Keratinocyte (primary cell): ENCODE measurements at regions not wholly inside any gene's neighbourhood (a gene's known extent, or its start where the extent isn't known, plus 50 kb on each side); places are given as distances from the start of the nearest gene placed in this dataset.

Experiments
- EZH2 ChIP-seq: IDR thresholded peaks from one replicate; pipeline ENCODE4 v1.6.1; 2012; ENCODE audit warnings: inconsistent platforms, mild to moderate bottlenecking, low read length, moderate library complexity
- TF ChIP-seq, protein P1 (sequence below), 3 experiments: IDR thresholded peaks in 1 of 3; conservative IDR thresholded peaks in 1 of 3; optimal IDR thresholded peaks in 1 of 3; 2 replicates in 2 of 3; 3 replicates in 1 of 3; pipeline versions ENCODE3 to v1.5.1; 2011; ENCODE audit warnings: low read length in 3 of 3, mild to moderate bottlenecking in 3 of 3, moderate library complexity in 2 of 3, control low read depth in 1 of 3, inconsistent platforms in 1 of 3; ENCODE audit not compliant: insufficient read depth in 2 of 3; ENCODE audit errors: extremely low read depth in 1 of 3

DNA sequence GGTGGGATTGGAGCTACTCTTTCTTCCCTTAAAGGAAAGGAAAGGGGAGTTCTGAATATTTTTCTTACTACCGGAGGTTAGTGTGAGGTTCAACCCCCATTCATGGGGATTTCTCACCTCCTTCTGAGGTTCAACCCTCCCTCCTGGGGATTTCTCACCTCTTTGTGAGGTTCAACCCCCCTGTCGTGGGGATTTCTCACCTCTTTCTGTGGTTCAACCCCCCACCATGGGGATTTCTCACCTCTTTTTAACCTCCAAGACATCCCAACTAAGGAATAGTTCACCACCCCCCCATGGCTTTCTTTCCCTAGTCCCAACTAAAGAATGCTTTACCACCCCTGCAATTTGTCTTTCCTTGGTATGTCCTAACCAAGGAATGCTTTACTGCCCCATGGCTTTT, 520.3 kb downstream of the EDEM1 start:
- TF ChIP-seq, protein P1, sequence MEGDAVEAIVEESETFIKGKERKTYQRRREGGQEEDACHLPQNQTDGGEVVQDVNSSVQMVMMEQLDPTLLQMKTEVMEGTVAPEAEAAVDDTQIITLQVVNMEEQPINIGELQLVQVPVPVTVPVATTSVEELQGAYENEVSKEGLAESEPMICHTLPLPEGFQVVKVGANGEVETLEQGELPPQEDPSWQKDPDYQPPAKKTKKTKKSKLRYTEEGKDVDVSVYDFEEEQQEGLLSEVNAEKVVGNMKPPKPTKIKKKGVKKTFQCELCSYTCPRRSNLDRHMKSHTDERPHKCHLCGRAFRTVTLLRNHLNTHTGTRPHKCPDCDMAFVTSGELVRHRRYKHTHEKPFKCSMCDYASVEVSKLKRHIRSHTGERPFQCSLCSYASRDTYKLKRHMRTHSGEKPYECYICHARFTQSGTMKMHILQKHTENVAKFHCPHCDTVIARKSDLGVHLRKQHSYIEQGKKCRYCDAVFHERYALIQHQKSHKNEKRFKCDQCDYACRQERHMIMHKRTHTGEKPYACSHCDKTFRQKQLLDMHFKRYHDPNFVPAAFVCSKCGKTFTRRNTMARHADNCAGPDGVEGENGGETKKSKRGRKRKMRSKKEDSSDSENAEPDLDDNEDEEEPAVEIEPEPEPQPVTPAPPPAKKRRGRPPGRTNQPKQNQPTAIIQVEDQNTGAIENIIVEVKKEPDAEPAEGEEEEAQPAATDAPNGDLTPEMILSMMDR (optimal IDR thresholded peaks at IDR 0.05 in 1 of 3, IDR thresholded peaks at IDR 0.05 in 1 of 3, conservative IDR thresholded peaks at IDR 0.05 in 1 of 3; ENCODE audit: extremely low read depth in 1 of 3, insufficient read depth in 2 of 3, low read length in 3 of 3) = no peak
- TF ChIP-seq EZH2 = no peak
